SK-N-SH (cell line): ENCODE measurements at regions not wholly inside any gene's neighbourhood (a gene's known extent, or its start where the extent isn't known, plus 50 kb on each side); places are given as distances from the start of the nearest gene placed in this dataset.

Experiments
- CTCF ChIA-PET: fragments of 300-600, 350-600 bp; formaldehyde crosslinking; extraction: SDS; loops from one replicate; lab custom pipeline; 2021; lab: Yijun Ruan, JAX
- POLR2A ChIA-PET: fragments of 350-600 bp; sonication (Branson Sonifier 250); formaldehyde crosslinking; extraction: SDS; loops from one replicate; lab custom pipeline; 2020; ENCODE audit warnings: antibody characterized with exemption, inconsistent platforms; lab: Yijun Ruan, JAX
- DNase-seq: peaks from one replicate; pipeline ENCODE4 v3.0.0; 2012
- H2AFZ ChIP-seq: fragments of 200-600 bp; sonication (generic); 2 replicates; pipeline ENCODE4 v1.8.1; 2016; ENCODE audit warnings: antibody characterized with exemption, mild to moderate bottlenecking, low read depth
- H3F3A ChIP-seq: fragments of 200-600 bp; sonication (generic); replicated peaks from 2 replicates; pipeline ENCODE3; 2016; ENCODE audit warnings: antibody characterized with exemption, mild to moderate bottlenecking; ENCODE audit not compliant: insufficient read depth
- H3K27ac ChIP-seq, 2 experiments: fragments of 200-500 bp in 1 of 2; fragments of 200-600 bp in 1 of 2; sonication (Bioruptor generic) in 1 of 2; sonication (generic), shearing (Covaris generic) in 1 of 2; 2 replicates each; pipeline versions ENCODE4 v1.5.1 to v1.6.1; 2014 to 2016; ENCODE audit warnings: low read depth in 2 of 2, inconsistent platforms in 1 of 2, low read length in 1 of 2, mild to moderate bottlenecking in 1 of 2, mixed read lengths in 1 of 2
- H3K27me3 ChIP-seq: fragments of 200-600 bp; sonication (generic), shearing (Covaris generic); 2 replicates; pipeline ENCODE4 v1.6.1; 2016; ENCODE audit warnings: mixed run types; ENCODE audit not compliant: insufficient read depth
- H3K36me3 ChIP-seq, 2 experiments: fragments of 200-500 bp in 1 of 2; fragments of 200-600 bp in 1 of 2; sonication (Bioruptor generic) in 1 of 2; sonication (generic) in 1 of 2; replicated peaks in 1 of 2; 2 replicates each; pipeline versions ENCODE3 to v1.5.1; 2014 to 2016; ENCODE audit warnings: low read length in 1 of 2, mild to moderate bottlenecking in 1 of 2; ENCODE audit not compliant: insufficient read depth in 2 of 2, control insufficient read depth in 1 of 2
- H3K4me1 ChIP-seq, 2 experiments: fragments of 200-500 bp in 1 of 2; fragments of 200-600 bp in 1 of 2; sonication (Bioruptor generic) in 1 of 2; sonication (generic), shearing (Covaris generic) in 1 of 2; 2 replicates each; pipeline versions ENCODE4 v1.5.1 to v1.6.1; 2014 to 2016; ENCODE audit warnings: low read depth in 1 of 2, low read length in 1 of 2, mixed run types in 1 of 2; ENCODE audit not compliant: insufficient read depth in 2 of 2, control insufficient read depth in 1 of 2
- H3K4me2 ChIP-seq: fragments of 200-600 bp; sonication (generic), shearing (Covaris generic); 2 replicates; pipeline ENCODE4 v1.6.1; 2017; ENCODE audit warnings: mixed run types
- H3K4me3 ChIP-seq, 2 experiments: fragments of 200-500 bp in 1 of 2; fragments of 200-600 bp in 1 of 2; sonication (Bioruptor generic) in 1 of 2; sonication (generic), shearing (Covaris generic) in 1 of 2; 2 replicates each; pipeline versions ENCODE4 v1.5.1 to v1.8.1; 2014 to 2016; ENCODE audit warnings: low read depth in 2 of 2, inconsistent platforms in 1 of 2, low read length in 1 of 2, mild to moderate bottlenecking in 1 of 2, mixed read lengths in 1 of 2, moderate library complexity in 1 of 2
- H3K79me2 ChIP-seq: fragments of 200-600 bp; sonication (generic); 2 replicates; pipeline ENCODE4 v1.8.1; 2017; ENCODE audit warnings: mild to moderate bottlenecking; ENCODE audit not compliant: insufficient read depth
- H3K9ac ChIP-seq: fragments of 200-600 bp; sonication (generic); 2 replicates; pipeline ENCODE4 v1.6.1; 2017; ENCODE audit warnings: mixed run types
- H3K9me2 ChIP-seq: fragments of 200-600 bp; sonication (generic); 2 replicates; pipeline ENCODE4 v1.6.1; 2017; ENCODE audit warnings: mixed run types
- H3K9me3 ChIP-seq: fragments of 200-600 bp; sonication (generic); 2 replicates; pipeline ENCODE4 v1.6.1; 2017; ENCODE audit warnings: mixed run types, mild to moderate bottlenecking, moderate library complexity
- H4K20me1 ChIP-seq: fragments of 200-600 bp; sonication (generic); 2 replicates; pipeline ENCODE4 v1.6.1; 2017; ENCODE audit warnings: mild to moderate bottlenecking, mixed run types; ENCODE audit not compliant: insufficient read depth
- CTCF ChIP-seq: fragments of 200-600 bp; sonication (generic); IDR thresholded peaks from 2 replicates; pipeline ENCODE4 v1.6.1; 2017; ENCODE audit warnings: antibody characterized with exemption, mild to moderate bottlenecking, moderate library complexity
- EP300 ChIP-seq, 2 experiments: IDR thresholded peaks; 2 replicates each; pipeline versions ENCODE4 v1.4.0 to v1.6.1; 2012; ENCODE audit warnings: borderline replicate concordance in 1 of 2, low read depth in 1 of 2, low read length in 1 of 2
- FOXJ3 ChIP-seq: sonication (generic); formaldehyde crosslinking; IDR thresholded peaks from 2 replicates; pipeline ENCODE4 v1.5.1; 2020; ENCODE audit warnings: mild to moderate bottlenecking, missing genetic modification reagents
- FOXM1 ChIP-seq: IDR thresholded peaks from 2 replicates; pipeline ENCODE4 v1.4.0; 2012; ENCODE audit warnings: low read depth, mild to moderate bottlenecking
- GABPA ChIP-seq: IDR thresholded peaks from 2 replicates; pipeline ENCODE4 v1.4.0; 2012; ENCODE audit warnings: low read depth, mild to moderate bottlenecking
- MAX ChIP-seq: IDR thresholded peaks from 2 replicates; pipeline ENCODE4 v1.4.0; 2012; ENCODE audit warnings: low read depth
- MEF2A ChIP-seq: IDR thresholded peaks from 2 replicates; pipeline ENCODE4 v1.4.0; 2012; ENCODE audit warnings: low read depth, borderline replicate concordance
- MXI1 ChIP-seq: IDR thresholded peaks from 2 replicates; pipeline ENCODE4 v1.6.1; 2012; ENCODE audit warnings: mild to moderate bottlenecking, low read depth, low read length, improper control_type of control experiment
- NFIC ChIP-seq: IDR thresholded peaks from 2 replicates; pipeline ENCODE4 v1.4.0; 2012; ENCODE audit warnings: borderline replicate concordance
- NRF1 ChIP-seq: IDR thresholded peaks from 2 replicates; pipeline ENCODE4 v1.6.1; 2012; ENCODE audit warnings: low read depth, mild to moderate bottlenecking, low read length
- PBX3 ChIP-seq: IDR thresholded peaks from 2 replicates; pipeline ENCODE4; 2012
- POLR2AphosphoS5 ChIP-seq: IDR thresholded peaks from 2 replicates; pipeline ENCODE4 v1.6.1; 2012; ENCODE audit warnings: low read depth, low read length
- RAD21 ChIP-seq: IDR thresholded peaks from 2 replicates; pipeline ENCODE4 v1.6.1; 2012; ENCODE audit warnings: mild to moderate bottlenecking, low read length
- SIN3A ChIP-seq: IDR thresholded peaks from 2 replicates; pipeline ENCODE4 v1.6.1; 2012; ENCODE audit warnings: low read depth, mild to moderate bottlenecking, low read length, moderate library complexity, borderline replicate concordance
- SMC3 ChIP-seq: IDR thresholded peaks from 2 replicates; pipeline ENCODE4 v1.6.1; 2012; ENCODE audit warnings: low read depth, low read length, improper control_type of control experiment
- TCF12 ChIP-seq: IDR thresholded peaks from 2 replicates; pipeline ENCODE4 v1.4.0; 2012
- TEAD4 ChIP-seq: IDR thresholded peaks from 2 replicates; pipeline ENCODE4 v1.4.0; 2012; ENCODE audit warnings: mild to moderate bottlenecking, borderline replicate concordance; ENCODE audit not compliant: insufficient read depth
- WGBS: methylation state at CpG from one replicate; pipeline ENCODE4 v1.1.6; 2017; ENCODE audit warnings: low lambda C conversion rate; 5-methylcytosine and 5-hydroxymethylcytosine counted together

DNA sequence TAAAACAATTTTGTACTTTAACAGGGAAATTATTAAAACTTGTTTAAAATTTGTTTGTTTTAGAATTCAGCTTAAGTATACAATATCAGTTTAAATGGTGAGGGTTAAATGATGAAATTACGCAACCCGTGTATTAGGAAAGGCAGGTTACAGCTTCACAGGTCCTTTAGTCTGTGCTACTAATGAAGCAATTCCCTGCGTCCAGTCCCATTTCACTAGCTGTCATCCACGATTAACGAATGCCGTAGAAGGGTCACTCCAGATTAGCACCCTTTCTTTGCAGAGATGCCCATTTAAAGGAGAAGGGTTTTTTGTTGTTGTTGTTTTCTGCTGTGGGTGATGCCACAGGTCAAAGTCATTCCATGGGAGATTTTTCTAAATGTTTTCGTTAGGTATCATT lies 457.6 kb upstream of the SLC10A2 start:
- CTCF ChIA-PET: no interaction called here
- H3K79me2 ChIP-seq: no peaks in the 10 kb centered on the region

GRCh38 chr13:103521532-103521931 lies 455.3 kb upstream of the SLC10A2 start:
- Histone ChIP-seq H3K9me2 (no peaks in the 10 kb centered on the region), H3K79me2 (no peaks in the 10 kb centered on the region), H3K9ac (no peak overlapping the region), H2AFZ (no peak overlapping the region), H3K4me2 (no peak overlapping the region), H3K27me3 (no peaks in the 10 kb centered on the region), H3K9me3 (no peaks in the 10 kb centered on the region; the same call in 1 of the 2 replicates), H4K20me1 (no peaks in the 10 kb centered on the region), H3K4me3 (no peak overlapping the region), H3K27ac (no peak overlapping the region), H3K4me1 (no peaks in the 10 kb centered on the region; a peak in 1 of 4 replicates), H3K36me3 (no peaks in the 10 kb centered on the region), H3F3A (no peaks in the 10 kb centered on the region)
- CTCF ChIA-PET: no interaction called here
- POLR2A ChIA-PET: no interaction called here
- no peak for DNase-seq
- WGBS: 23% methylated on average over 1 of the region's 1 CpG
- TF ChIP-seq TEAD4 (no peak), MXI1 (no peak), GABPA (no peak), NRF1 (no peak), FOXJ3 (CRISPR knock-in tag) (no peak), MAX (no peak), TCF12 (no peak), RAD21 (no peak), PBX3 (no peak), FOXM1 (no peak), MEF2A (no peak), SIN3A (no peak), NFIC (no peak), EP300 (IDR thresholded peaks at IDR 0.05; ENCODE audit: borderline replicate concordance in 1 of 2, low read depth in 1 of 2, low read length in 1 of 2) (no peak), POLR2AphosphoS5 (no peak), CTCF (no peak)

More for the DNA sequence above, 457.6 kb upstream of the SLC10A2 start:
- WGBS: 74% methylated on average over 7 of the region's 7 CpGs
- Histone ChIP-seq H3K9ac (no peak overlapping the region), H3K9me3 (no peaks in the 10 kb centered on the region), H3K27ac (no peak overlapping the region), H2AFZ (no peak overlapping the region), H4K20me1 (no peaks in the 10 kb centered on the region), H3K4me3 (no peak overlapping the region), H3K4me2 (no peak overlapping the region), H3K36me3 (no peaks in the 10 kb centered on the region), H3K4me1 (no peaks in the 10 kb centered on the region; a peak in 1 of 4 replicates), H3K27me3 (no peaks in the 10 kb centered on the region), H3F3A (no peaks in the 10 kb centered on the region), H3K9me2 (no peaks in the 10 kb centered on the region)
- TF ChIP-seq TEAD4: no peak
- TF ChIP-seq POLR2AphosphoS5: no peak
- no peak for TF ChIP-seq FOXJ3 (CRISPR knock-in tag)
- no peak for TF ChIP-seq MAX
- no peak for TF ChIP-seq CTCF
- TF ChIP-seq SMC3: no peak
- POLR2A ChIA-PET: no interaction called here
- no peak for DNase-seq
